ENCODE measurements at regions not wholly inside any gene's neighbourhood (a gene's known extent, or its start where the extent isn't known, plus 50 kb on each side); places are given as distances from the start of the nearest gene placed in this dataset.

DNA sequence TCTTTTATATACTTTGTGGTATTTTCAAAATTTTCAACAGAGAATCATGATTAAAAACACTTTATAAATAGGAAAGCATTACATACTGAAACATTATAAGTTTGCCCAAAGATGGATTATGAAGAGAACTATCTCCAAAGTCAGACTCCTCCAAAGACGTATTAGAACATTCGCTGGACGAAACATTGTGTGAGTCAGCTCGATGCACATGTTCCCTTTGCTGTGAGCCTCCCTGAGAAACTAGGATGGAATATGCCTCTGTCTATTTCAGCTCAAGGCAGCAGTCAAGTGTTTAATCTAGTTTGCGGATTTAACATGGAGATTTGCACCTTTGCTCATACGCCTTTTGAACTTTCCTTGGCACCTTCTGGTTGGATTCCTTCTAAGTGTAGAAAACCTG is 92.2 kb upstream of the NCKAP5 start:
- H3K4me3 ChIP-seq (replicated peaks; ENCODE audit: low read depth, low read length): no peak overlapping the region
- TF ChIP-seq, protein P1, sequence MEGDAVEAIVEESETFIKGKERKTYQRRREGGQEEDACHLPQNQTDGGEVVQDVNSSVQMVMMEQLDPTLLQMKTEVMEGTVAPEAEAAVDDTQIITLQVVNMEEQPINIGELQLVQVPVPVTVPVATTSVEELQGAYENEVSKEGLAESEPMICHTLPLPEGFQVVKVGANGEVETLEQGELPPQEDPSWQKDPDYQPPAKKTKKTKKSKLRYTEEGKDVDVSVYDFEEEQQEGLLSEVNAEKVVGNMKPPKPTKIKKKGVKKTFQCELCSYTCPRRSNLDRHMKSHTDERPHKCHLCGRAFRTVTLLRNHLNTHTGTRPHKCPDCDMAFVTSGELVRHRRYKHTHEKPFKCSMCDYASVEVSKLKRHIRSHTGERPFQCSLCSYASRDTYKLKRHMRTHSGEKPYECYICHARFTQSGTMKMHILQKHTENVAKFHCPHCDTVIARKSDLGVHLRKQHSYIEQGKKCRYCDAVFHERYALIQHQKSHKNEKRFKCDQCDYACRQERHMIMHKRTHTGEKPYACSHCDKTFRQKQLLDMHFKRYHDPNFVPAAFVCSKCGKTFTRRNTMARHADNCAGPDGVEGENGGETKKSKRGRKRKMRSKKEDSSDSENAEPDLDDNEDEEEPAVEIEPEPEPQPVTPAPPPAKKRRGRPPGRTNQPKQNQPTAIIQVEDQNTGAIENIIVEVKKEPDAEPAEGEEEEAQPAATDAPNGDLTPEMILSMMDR (IDR thresholded peaks at IDR 0.05; ENCODE audit: low read depth, low read length, missing control alignments): no peak
- DNase-seq (ENCODE audit: extremely low read depth, low read depth): no peak

GRCh38 chr2:133661392-133661791 is 93.1 kb upstream of the NCKAP5 start:
- DNase-seq (ENCODE audit: extremely low read depth, low read depth): no peak
- TF ChIP-seq, protein P1 (IDR thresholded peaks at IDR 0.05; ENCODE audit: low read depth, low read length, missing control alignments): no peak
- H3K4me3 ChIP-seq (replicated peaks; ENCODE audit: low read depth, low read length): no peak overlapping the region

- H3K4me3 ChIP-seq (replicated peaks; ENCODE audit: low read depth, low read length): no peak overlapping the region
- no peak for DNase-seq (ENCODE audit: extremely low read depth, low read depth)
- TF ChIP-seq, protein P1 (IDR thresholded peaks at IDR 0.05; ENCODE audit: low read depth, low read length, missing control alignments): no peak
These were observed 98.4 kb upstream of the NCKAP5 start for GRCh38 chr2:133666621-133667020.

GRCh38 chr2:133667085-133667484 is 98.8 kb upstream of the NCKAP5 start:
- TF ChIP-seq, protein P1 (IDR thresholded peaks at IDR 0.05; ENCODE audit: low read depth, low read length, missing control alignments): no peak
- peak; percentile 4 for DNase-seq (ENCODE audit: extremely low read depth, low read depth)
- no peak overlapping the region for H3K4me3 ChIP-seq (replicated peaks; ENCODE audit: low read depth, low read length)

DNA sequence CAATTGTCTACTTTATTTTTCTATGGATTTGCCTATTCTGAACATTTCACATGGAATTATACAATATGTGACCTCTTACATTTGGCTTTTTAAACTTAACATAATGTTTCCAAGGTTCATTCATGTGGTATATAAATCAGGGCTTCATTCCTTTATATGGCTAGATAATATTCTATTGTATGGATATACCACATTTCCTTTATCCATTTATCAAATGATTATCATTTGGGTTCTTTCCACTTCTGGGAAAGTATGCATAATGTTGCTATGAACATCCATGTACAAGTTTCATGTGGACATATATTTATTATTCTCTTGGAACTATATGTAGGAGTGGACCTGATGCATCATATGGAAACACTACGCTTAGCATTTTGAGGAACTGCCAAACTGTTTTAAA is 99.7 kb upstream of the NCKAP5 start:
- TF ChIP-seq, protein P1 (IDR thresholded peaks at IDR 0.05; ENCODE audit: low read depth, low read length, missing control alignments): no peak

GRCh38 chr2:133668547-133668946 is 100.3 kb upstream of the NCKAP5 start:
- DNase-seq (ENCODE audit: extremely low read depth, low read depth): no peak
- TF ChIP-seq, protein P1 (IDR thresholded peaks at IDR 0.05; ENCODE audit: low read depth, low read length, missing control alignments): no peak
- H3K4me3 ChIP-seq (replicated peaks; ENCODE audit: low read depth, low read length): no peak overlapping the region

More for the DNA sequence above, 99.7 kb upstream of the NCKAP5 start:
- H3K4me3 ChIP-seq (replicated peaks; ENCODE audit: low read depth, low read length): no peak overlapping the region
- DNase-seq (ENCODE audit: extremely low read depth, low read depth): no peak

GRCh38 chr2:133673305-133673905 is 105.1 kb upstream of the NCKAP5 start:
- DNase-seq (ENCODE audit: extremely low read depth, low read depth): no peak
- no peak overlapping the region for H3K4me3 ChIP-seq (replicated peaks; ENCODE audit: low read depth, low read length)
- TF ChIP-seq, protein P1 (IDR thresholded peaks at IDR 0.05; ENCODE audit: low read depth, low read length, missing control alignments): no peak

All from HFF-Myc (cell line).